Fibroblast of the aortic adventitia (primary cell): ENCODE measurements at regions not wholly inside any gene's neighbourhood (a gene's known extent, or its start where the extent isn't known, plus 50 kb on each side); places are given as distances from the start of the nearest gene placed in this dataset.

Source experiments
- DNase-seq: peaks from one replicate; pipeline ENCODE4 v3.0.0-alpha.2; 2010; ENCODE audit warnings: low read depth
- H3K4me3 ChIP-seq: 2 replicates; pipeline ENCODE4 v1.5.1; 2011; ENCODE audit warnings: low read depth, mild to moderate bottlenecking, control low read depth, low read length, moderate library complexity
- CTCF ChIP-seq: IDR thresholded peaks from 2 replicates; pipeline ENCODE4 v1.5.1; 2011; ENCODE audit warnings: mild to moderate bottlenecking, low read length, control low read depth, inconsistent platforms; ENCODE audit not compliant: insufficient read depth

- TF ChIP-seq CTCF = no peak
These were observed 122.7 kb upstream of the THBS1 start for GRCh38 chr15:39458131-39458530.

GRCh38 chr15:39459548-39459947 is 121.3 kb upstream of the THBS1 start:
- DNase-seq = no peak
- no peak for TF ChIP-seq CTCF
- H3K4me3 ChIP-seq = no peak overlapping the region

More at GRCh38 chr15:39458131-39458530, 122.7 kb upstream of the THBS1 start:
- no peak for DNase-seq
- no peak overlapping the region for H3K4me3 ChIP-seq

- DNase-seq = no peak
- no peak for TF ChIP-seq CTCF
These were observed 120.1 kb upstream of the THBS1 start for GRCh38 chr15:39460748-39461147.

GRCh38 chr15:39461536-39462130 is 119.2 kb upstream of the THBS1 start:
- TF ChIP-seq CTCF = no peak
- peak; percentile 66 for DNase-seq
- H3K4me3 ChIP-seq = no peak overlapping the region

More at GRCh38 chr15:39460748-39461147, 120.1 kb upstream of the THBS1 start:
- H3K4me3 ChIP-seq = no peak overlapping the region

GRCh38 chr15:39462691-39463090 is 118.2 kb upstream of the THBS1 start:
- no peak overlapping the region for H3K4me3 ChIP-seq
- TF ChIP-seq CTCF = no peak
- peak; percentile 80 for DNase-seq

GRCh38 chr15:39465843-39466749 is 114.8 kb upstream of the THBS1 start:
- peak; percentile 60 for DNase-seq
- peak; percentile 0 for TF ChIP-seq CTCF
- no peak overlapping the region for H3K4me3 ChIP-seq
